HepG2 (cell line): ENCODE measurements at regions not wholly inside any gene's neighbourhood (a gene's known extent, or its start where the extent isn't known, plus 50 kb on each side); places are given as distances from the start of the nearest gene placed in this dataset.

Experiments
- ARID2 ChIP-seq: sonication (generic); formaldehyde crosslinking; IDR thresholded peaks from 2 replicates; pipeline ENCODE4 v1.8.1; 2022; ENCODE audit warnings: mild to moderate bottlenecking, missing genetic modification reagents, borderline replicate concordance
- FOSL2 ChIP-seq: sonication (generic); formaldehyde crosslinking; IDR thresholded peaks from 2 replicates; pipeline ENCODE4 v1.4.0; 2020; ENCODE audit warnings: missing genetic modification reagents
- FOXP1 ChIP-seq, 2 experiments: fragments of 450-650 bp in 1 of 2; IDR thresholded peaks; 2 replicates each; pipeline ENCODE4 v1.6.1; 2017 to 2018; ENCODE audit warnings: antibody characterized with exemption in 1 of 2
- HMG20A ChIP-seq: IDR thresholded peaks from 2 replicates; pipeline ENCODE4 v1.6.1; 2016; ENCODE audit warnings: borderline replicate concordance
- ISL2 ChIP-seq: sonication (generic); formaldehyde crosslinking; IDR thresholded peaks from 2 replicates; pipeline ENCODE4 v1.5.0; 2020; ENCODE audit warnings: missing genetic modification reagents
- MED8 ChIP-seq: sonication (generic); formaldehyde crosslinking; IDR thresholded peaks from 2 replicates; pipeline ENCODE4 v1.8.1; 2023; ENCODE audit warnings: mild to moderate bottlenecking, missing genetic modification reagents; ENCODE audit not compliant: insufficient replicate concordance
- NCOA2 ChIP-seq: sonication (generic); formaldehyde crosslinking; IDR thresholded peaks from 2 replicates; pipeline ENCODE4 v1.8.0; 2022; ENCODE audit warnings: inconsistent platforms
- NFIC ChIP-seq: IDR thresholded peaks from 2 replicates; pipeline ENCODE4 v1.6.1; 2012; ENCODE audit warnings: mild to moderate bottlenecking, low read length, inconsistent platforms
- NONO ChIP-seq, 2 experiments: fragments of 450-650 bp in 1 of 2; sonication (generic) in 1 of 2; formaldehyde crosslinking in 1 of 2; IDR thresholded peaks in 1 of 2; conservative IDR thresholded peaks in 1 of 2; 2 replicates each; pipeline versions ENCODE4 v1.6.1 to v1.8.0; 2017 to 2022; ENCODE audit warnings: mild to moderate bottlenecking in 1 of 2, missing genetic modification reagents in 1 of 2, moderate library complexity in 1 of 2
- NR2F2 ChIP-seq: IDR thresholded peaks from 2 replicates; pipeline ENCODE4 v1.6.1; 2012; ENCODE audit warnings: low read depth, inconsistent platforms, borderline replicate concordance
- SOX13 ChIP-seq, 3 experiments: fragments of 450-650 bp in 1 of 3; sonication (generic) in 1 of 3; formaldehyde crosslinking in 1 of 3; IDR thresholded peaks in 2 of 3; conservative IDR thresholded peaks in 1 of 3; 2 replicates each; pipeline versions ENCODE4 v1.5.0 to v1.6.1; 2016 to 2020; ENCODE audit warnings: antibody characterized with exemption in 1 of 3, mild to moderate bottlenecking in 1 of 3, missing compliant biosample characterization in 1 of 3, missing genetic modification reagents in 1 of 3, moderate library complexity in 1 of 3
- SOX6 ChIP-seq, 2 experiments: fragments of 450-650 bp in 1 of 2; sonication (generic) in 1 of 2; formaldehyde crosslinking in 1 of 2; IDR thresholded peaks; 2 replicates each; pipeline versions ENCODE4 v1.4.0 to v1.6.1; 2017 to 2020; ENCODE audit warnings: antibody characterized with exemption in 1 of 2, mild to moderate bottlenecking in 1 of 2, missing genetic modification reagents in 1 of 2
- TARDBP ChIP-seq: sonication (generic); formaldehyde crosslinking; IDR thresholded peaks from 2 replicates; pipeline ENCODE4 v1.8.0; 2022; ENCODE audit warnings: mild to moderate bottlenecking, missing genetic modification reagents
- TCF7 ChIP-seq: sonication (generic); IDR thresholded peaks from 2 replicates; pipeline ENCODE4 v1.6.1; 2016; ENCODE audit warnings: antibody characterized with exemption, low read depth
- TEAD3 ChIP-seq: optimal IDR thresholded peaks from 2 replicates; pipeline ENCODE3; 2016; ENCODE audit warnings: borderline replicate concordance
- XRCC5 ChIP-seq: fragments of 200-400 bp; formaldehyde crosslinking; optimal IDR thresholded peaks from 2 replicates; pipeline ENCODE3; 2017; ENCODE audit warnings: mild to moderate bottlenecking, low read length
- ZFP1 ChIP-seq: IDR thresholded peaks from 2 replicates; pipeline ENCODE4 v1.6.1; 2016
- ZNF224 ChIP-seq: sonication (generic); formaldehyde crosslinking; IDR thresholded peaks from 2 replicates; pipeline ENCODE4 v1.5.0; 2020; ENCODE audit warnings: mild to moderate bottlenecking, missing genetic modification reagents
- ZNF644 ChIP-seq: IDR thresholded peaks from 2 replicates; pipeline ENCODE4 v1.6.1; 2016; ENCODE audit warnings: low read depth
- TF ChIP-seq, protein P1 (sequence below): sonication (generic); formaldehyde crosslinking; IDR thresholded peaks from 2 replicates; pipeline ENCODE4 v1.8.1; 2022; ENCODE audit warnings: low read depth, mild to moderate bottlenecking, missing genetic modification reagents
- TF ChIP-seq, protein P2 (sequence below): sonication (generic); formaldehyde crosslinking; conservative IDR thresholded peaks from 2 replicates; pipeline ENCODE4 v1.4.0; 2020; ENCODE audit warnings: mild to moderate bottlenecking, missing genetic modification reagents, moderate library complexity
- TF ChIP-seq, protein P3 (sequence below): IDR thresholded peaks from 2 replicates; pipeline ENCODE4 v1.6.1; 2018; ENCODE audit warnings: missing genetic modification reagents
- TF ChIP-seq, protein P4 (sequence below): sonication (generic); formaldehyde crosslinking; IDR thresholded peaks from 2 replicates; pipeline ENCODE4 v1.4.0; 2020; ENCODE audit warnings: mild to moderate bottlenecking, low read depth, missing genetic modification reagents

DNA sequence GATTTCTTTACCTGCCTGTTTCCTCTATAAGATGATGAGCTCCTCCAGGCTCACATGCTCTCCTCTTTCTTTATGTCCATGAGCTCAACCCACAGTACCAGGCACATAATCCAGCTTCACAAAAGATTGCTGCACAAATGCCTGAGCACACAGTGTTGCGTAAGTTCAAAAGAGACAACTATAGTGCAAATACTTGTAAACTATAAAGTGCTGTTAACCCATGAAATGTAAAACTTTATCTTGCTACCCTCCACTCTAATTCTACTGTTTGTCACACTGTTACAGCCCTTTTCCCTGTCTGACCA lies 101.0 kb upstream of the LPP start (continued):
- 0 out of 2 replicates have a peak, but pooled peaks have one; percentile 9 for TF ChIP-seq TARDBP (CRISPR knock-in tag)
- TF ChIP-seq, protein P1, sequence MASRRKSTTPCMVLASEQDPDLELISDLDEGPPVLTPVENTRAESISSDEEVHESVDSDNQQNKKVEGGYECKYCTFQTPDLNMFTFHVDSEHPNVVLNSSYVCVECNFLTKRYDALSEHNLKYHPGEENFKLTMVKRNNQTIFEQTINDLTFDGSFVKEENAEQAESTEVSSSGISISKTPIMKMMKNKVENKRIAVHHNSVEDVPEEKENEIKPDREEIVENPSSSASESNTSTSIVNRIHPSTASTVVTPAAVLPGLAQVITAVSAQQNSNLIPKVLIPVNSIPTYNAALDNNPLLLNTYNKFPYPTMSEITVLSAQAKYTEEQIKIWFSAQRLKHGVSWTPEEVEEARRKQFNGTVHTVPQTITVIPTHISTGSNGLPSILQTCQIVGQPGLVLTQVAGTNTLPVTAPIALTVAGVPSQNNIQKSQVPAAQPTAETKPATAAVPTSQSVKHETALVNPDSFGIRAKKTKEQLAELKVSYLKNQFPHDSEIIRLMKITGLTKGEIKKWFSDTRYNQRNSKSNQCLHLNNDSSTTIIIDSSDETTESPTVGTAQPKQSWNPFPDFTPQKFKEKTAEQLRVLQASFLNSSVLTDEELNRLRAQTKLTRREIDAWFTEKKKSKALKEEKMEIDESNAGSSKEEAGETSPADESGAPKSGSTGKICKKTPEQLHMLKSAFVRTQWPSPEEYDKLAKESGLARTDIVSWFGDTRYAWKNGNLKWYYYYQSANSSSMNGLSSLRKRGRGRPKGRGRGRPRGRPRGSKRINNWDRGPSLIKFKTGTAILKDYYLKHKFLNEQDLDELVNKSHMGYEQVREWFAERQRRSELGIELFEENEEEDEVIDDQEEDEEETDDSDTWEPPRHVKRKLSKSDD (CRISPR knock-in tag): 0 out of 2 replicates have a peak, but pooled peaks have one; percentile 62
- TF ChIP-seq NR2F2: 0 out of 2 replicates have a peak, but pooled peaks have one; percentile 7
- TF ChIP-seq ISL2 (CRISPR knock-in tag): peak; percentile 69; the same call in 1 of the 2 replicates
- no peak for TF ChIP-seq MED8
- 0 out of 2 replicates have a peak, but pooled peaks have one; percentile 13 for TF ChIP-seq ZFP1 (CRISPR knock-in tag)
- TF ChIP-seq NONO (IDR thresholded peaks at IDR 0.05): no peak
- TF ChIP-seq NONO (CRISPR knock-in tag; conservative IDR thresholded peaks at IDR 0.05): 0 out of 2 replicates have a peak, but pooled peaks have one; percentile 15
- TF ChIP-seq FOSL2 (CRISPR knock-in tag): 0 out of 2 replicates have a peak, but pooled peaks have one; percentile 33
- TF ChIP-seq FOXP1 (IDR thresholded peaks at IDR 0.05): no peak
- TF ChIP-seq FOXP1 (CRISPR knock-in tag; IDR thresholded peaks at IDR 0.05): peak; percentile 14; the same call in 1 of the 2 replicates
- TF ChIP-seq, protein P2, sequence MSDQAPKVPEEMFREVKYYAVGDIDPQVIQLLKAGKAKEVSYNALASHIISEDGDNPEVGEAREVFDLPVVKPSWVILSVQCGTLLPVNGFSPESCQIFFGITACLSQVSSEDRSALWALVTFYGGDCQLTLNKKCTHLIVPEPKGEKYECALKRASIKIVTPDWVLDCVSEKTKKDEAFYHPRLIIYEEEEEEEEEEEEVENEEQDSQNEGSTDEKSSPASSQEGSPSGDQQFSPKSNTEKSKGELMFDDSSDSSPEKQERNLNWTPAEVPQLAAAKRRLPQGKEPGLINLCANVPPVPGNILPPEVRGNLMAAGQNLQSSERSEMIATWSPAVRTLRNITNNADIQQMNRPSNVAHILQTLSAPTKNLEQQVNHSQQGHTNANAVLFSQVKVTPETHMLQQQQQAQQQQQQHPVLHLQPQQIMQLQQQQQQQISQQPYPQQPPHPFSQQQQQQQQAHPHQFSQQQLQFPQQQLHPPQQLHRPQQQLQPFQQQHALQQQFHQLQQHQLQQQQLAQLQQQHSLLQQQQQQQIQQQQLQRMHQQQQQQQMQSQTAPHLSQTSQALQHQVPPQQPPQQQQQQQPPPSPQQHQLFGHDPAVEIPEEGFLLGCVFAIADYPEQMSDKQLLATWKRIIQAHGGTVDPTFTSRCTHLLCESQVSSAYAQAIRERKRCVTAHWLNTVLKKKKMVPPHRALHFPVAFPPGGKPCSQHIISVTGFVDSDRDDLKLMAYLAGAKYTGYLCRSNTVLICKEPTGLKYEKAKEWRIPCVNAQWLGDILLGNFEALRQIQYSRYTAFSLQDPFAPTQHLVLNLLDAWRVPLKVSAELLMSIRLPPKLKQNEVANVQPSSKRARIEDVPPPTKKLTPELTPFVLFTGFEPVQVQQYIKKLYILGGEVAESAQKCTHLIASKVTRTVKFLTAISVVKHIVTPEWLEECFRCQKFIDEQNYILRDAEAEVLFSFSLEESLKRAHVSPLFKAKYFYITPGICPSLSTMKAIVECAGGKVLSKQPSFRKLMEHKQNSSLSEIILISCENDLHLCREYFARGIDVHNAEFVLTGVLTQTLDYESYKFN: peak; percentile 16; the same call in 1 of the 2 replicates
- TF ChIP-seq ZNF224: no peak
- 0 out of 2 replicates have a peak, but pooled peaks have one; percentile 37 for TF ChIP-seq ZNF644
- TF ChIP-seq NFIC: peak; percentile 46; the same call in 1 of the 2 replicates
- 0 out of 2 replicates have a peak, but pooled peaks have one; percentile 14 for TF ChIP-seq TCF7
- TF ChIP-seq HMG20A (CRISPR knock-in tag): peak; percentile 59; the same call in 1 of the 2 replicates
- TF ChIP-seq, protein P3, sequence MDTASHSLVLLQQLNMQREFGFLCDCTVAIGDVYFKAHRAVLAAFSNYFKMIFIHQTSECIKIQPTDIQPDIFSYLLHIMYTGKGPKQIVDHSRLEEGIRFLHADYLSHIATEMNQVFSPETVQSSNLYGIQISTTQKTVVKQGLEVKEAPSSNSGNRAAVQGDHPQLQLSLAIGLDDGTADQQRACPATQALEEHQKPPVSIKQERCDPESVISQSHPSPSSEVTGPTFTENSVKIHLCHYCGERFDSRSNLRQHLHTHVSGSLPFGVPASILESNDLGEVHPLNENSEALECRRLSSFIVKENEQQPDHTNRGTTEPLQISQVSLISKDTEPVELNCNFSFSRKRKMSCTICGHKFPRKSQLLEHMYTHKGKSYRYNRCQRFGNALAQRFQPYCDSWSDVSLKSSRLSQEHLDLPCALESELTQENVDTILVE (CRISPR knock-in tag): 0 out of 2 replicates have a peak, but pooled peaks have one; percentile 28
- TF ChIP-seq NCOA2: peak; percentile 64
- no peak for TF ChIP-seq XRCC5
- TF ChIP-seq SOX13 (IDR thresholded peaks at IDR 0.05): no peak
- peak in 1 of 2 experiments; percentile 81; a peak in 2 of 4 replicates for TF ChIP-seq SOX13 (CRISPR knock-in tag; conservative IDR thresholded peaks at IDR 0.05 in 1 of 2, IDR thresholded peaks at IDR 0.05 in 1 of 2)
- TF ChIP-seq, protein P4, sequence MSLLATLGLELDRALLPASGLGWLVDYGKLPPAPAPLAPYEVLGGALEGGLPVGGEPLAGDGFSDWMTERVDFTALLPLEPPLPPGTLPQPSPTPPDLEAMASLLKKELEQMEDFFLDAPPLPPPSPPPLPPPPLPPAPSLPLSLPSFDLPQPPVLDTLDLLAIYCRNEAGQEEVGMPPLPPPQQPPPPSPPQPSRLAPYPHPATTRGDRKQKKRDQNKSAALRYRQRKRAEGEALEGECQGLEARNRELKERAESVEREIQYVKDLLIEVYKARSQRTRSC: no peak
- TF ChIP-seq TEAD3 (CRISPR knock-in tag): peak; percentile 23
- no peak for TF ChIP-seq SOX6 (IDR thresholded peaks at IDR 0.05)
- peak; percentile 37; the same call in 1 of the 2 replicates for TF ChIP-seq SOX6 (CRISPR knock-in tag; IDR thresholded peaks at IDR 0.05)
- TF ChIP-seq ARID2 (CRISPR knock-in tag): no peak
